PC-3 (cell line): ENCODE measurements at regions not wholly inside any gene's neighbourhood (a gene's known extent, or its start where the extent isn't known, plus 50 kb on each side); places are given as distances from the start of the nearest gene placed in this dataset.

Experiments used
- CTCF ChIP-seq: fragments of 300-600 bp; sonication (generic); conservative IDR thresholded peaks from 2 replicates; pipeline ENCODE4 v1.5.1; 2017; ENCODE audit warnings: antibody characterized with exemption, low read depth, mild to moderate bottlenecking, low read length
- EZH2phosphoT487 ChIP-seq: fragments of 300-600 bp; sonication (generic); IDR thresholded peaks from 2 replicates; pipeline ENCODE4 v1.6.1; 2018; ENCODE audit warnings: mild to moderate bottlenecking, antibody characterized with exemption, low read length, borderline replicate concordance

DNA sequence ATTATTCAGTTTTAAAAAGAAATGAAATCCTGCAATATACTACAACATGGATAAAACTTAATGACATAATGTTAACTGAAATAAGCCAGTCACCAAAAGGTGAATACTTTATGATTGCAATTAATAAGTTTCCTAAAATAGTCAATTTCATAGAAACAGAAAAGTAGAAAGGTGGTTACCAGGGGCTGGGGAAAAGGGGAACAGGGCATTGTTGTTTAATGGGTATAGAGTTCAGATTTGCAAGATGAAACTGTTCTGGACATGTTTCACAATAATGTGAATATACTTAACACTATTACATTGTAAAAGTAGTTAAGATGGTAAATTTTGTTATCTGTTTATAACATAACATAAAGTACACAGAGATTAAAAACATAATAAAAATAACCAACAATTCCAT lies 550.9 kb downstream of the CCER1 start:
- TF ChIP-seq CTCF (no peak), EZH2phosphoT487 (no peak)
